ENCODE measurements at regions not wholly inside any gene's neighbourhood (a gene's known extent, or its start where the extent isn't known, plus 50 kb on each side); places are given as distances from the start of the nearest gene placed in this dataset.

DNA sequence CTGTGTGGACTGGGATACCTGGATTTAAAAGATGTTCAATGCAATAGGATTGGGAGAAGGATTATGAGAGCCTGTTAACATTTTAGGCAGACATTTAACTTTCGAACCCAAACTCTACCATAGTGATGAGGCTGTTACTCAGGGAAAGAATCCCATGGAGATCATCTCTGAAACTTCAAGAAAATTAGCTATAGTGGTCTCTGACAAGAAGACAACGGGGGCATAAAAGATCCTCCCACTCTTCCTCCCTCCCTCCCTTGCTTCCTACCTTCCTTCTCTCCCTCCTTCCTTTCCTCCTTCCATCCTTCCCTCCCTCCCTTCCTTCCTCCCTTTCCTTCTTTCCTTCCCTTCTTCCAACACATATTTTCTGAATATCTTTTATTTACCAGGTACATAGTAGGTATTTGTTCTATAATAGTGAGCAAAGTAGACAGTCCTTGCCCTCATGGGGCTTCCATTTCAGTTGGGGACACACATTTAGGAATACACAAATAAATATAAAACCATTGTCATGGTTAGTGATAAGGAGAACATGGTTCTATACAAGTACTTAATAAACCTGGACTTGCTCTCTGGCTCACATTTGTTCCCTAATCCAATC, 143.2 kb downstream of the ATP6V1G3 start:
- H3K4me3 ChIP-seq (ENCODE audit: control insufficient read depth in 2 of 3, extremely low read depth in 1 of 3, insufficient read depth in 2 of 3, low read depth in 1 of 3, low read length in 3 of 3), result no peak overlapping the region
- no peak overlapping the region for H2AFZ ChIP-seq (ENCODE audit: control insufficient read depth, low read length)
- TF ChIP-seq, protein P1, sequence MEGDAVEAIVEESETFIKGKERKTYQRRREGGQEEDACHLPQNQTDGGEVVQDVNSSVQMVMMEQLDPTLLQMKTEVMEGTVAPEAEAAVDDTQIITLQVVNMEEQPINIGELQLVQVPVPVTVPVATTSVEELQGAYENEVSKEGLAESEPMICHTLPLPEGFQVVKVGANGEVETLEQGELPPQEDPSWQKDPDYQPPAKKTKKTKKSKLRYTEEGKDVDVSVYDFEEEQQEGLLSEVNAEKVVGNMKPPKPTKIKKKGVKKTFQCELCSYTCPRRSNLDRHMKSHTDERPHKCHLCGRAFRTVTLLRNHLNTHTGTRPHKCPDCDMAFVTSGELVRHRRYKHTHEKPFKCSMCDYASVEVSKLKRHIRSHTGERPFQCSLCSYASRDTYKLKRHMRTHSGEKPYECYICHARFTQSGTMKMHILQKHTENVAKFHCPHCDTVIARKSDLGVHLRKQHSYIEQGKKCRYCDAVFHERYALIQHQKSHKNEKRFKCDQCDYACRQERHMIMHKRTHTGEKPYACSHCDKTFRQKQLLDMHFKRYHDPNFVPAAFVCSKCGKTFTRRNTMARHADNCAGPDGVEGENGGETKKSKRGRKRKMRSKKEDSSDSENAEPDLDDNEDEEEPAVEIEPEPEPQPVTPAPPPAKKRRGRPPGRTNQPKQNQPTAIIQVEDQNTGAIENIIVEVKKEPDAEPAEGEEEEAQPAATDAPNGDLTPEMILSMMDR (optimal IDR thresholded peaks at IDR 0.05 in 1 of 3, IDR thresholded peaks at IDR 0.05 in 1 of 3, conservative IDR thresholded peaks at IDR 0.05 in 1 of 3; ENCODE audit: extremely low read depth in 1 of 3, insufficient read depth in 2 of 3, low read length in 3 of 3), result no peak
- TF ChIP-seq EZH2 (IDR thresholded peaks at IDR 0.05; ENCODE audit: low read length), result no peak
- H3K27me3 ChIP-seq (ENCODE audit: control insufficient read depth, extremely low read depth, insufficient read depth, low read length), result no peaks in the 10 kb centered on the region
- H4K20me1 ChIP-seq (ENCODE audit: control insufficient read depth, extremely low read depth, insufficient read depth, low read length), result no peaks in the 10 kb centered on the region
- FAIRE-seq (no peak), DNase-seq (ENCODE audit: low read depth, low spot score) (no peak)
- dilution Hi-C loops (cut with MboI; ENCODE audit: extremely low pct_ligation_motif_present, low sequenced_read_pairs), result no loop called here
- no peak overlapping the region for H3K27ac ChIP-seq (ENCODE audit: control insufficient read depth, insufficient read depth, low read length)
- H3K4me1 ChIP-seq (ENCODE audit: control insufficient read depth, extremely low read depth, insufficient read depth, low read length), result no peaks in the 10 kb centered on the region
- no peaks in the 10 kb centered on the region for H3K79me2 ChIP-seq (ENCODE audit: control insufficient read depth, insufficient read depth, low read length)
- H3K9ac ChIP-seq (ENCODE audit: control insufficient read depth, extremely low read depth, insufficient read depth, low read length), result no peak overlapping the region
- H3K4me2 ChIP-seq (ENCODE audit: control insufficient read depth, extremely low read depth, insufficient read depth, low read depth, low read length), result no peak overlapping the region
- no peaks in the 10 kb centered on the region for H3K36me3 ChIP-seq (ENCODE audit: control insufficient read depth in 2 of 2, extremely low read depth in 1 of 2, insufficient read depth in 2 of 2, low read length in 2 of 2)
- no peaks in the 10 kb centered on the region for H3K9me3 ChIP-seq (ENCODE audit: control insufficient read depth, low read depth, low read length)
- H3K9me1 ChIP-seq (ENCODE audit: control insufficient read depth, extremely low read depth, insufficient read depth, low read length), result no peaks in the 10 kb centered on the region

DNA sequence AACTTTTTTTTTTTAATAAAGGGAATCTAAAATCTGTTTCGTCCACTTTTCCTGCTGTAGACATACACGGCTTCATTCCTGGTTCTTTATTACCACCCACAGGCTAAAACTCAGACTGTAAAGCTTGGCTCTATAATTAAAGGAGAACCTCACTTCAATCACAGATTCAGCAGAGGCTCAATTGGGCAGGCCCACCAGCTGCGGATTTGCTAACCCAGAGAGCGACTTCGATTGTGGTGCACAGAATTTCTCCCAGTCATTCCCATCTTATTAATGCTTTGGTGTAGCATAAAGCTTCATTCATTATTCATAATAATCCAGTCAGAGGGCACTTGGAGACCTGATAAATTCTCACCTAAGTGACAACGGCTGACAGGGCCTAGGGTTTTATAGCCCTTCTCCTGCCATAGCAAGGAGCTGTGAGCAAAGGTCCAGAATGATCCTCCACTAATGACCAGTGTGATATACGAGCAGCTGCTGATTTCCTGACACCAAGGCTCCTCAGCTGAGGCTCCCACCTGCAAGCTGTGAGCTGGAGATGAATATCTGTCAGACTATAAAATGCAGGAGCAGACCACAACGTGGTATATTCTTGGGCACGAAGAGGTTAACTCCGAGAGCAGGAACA, 149.0 kb downstream of the ATP6V1G3 start:
- Histone ChIP-seq H3K36me3 (ENCODE audit: control insufficient read depth in 2 of 2, extremely low read depth in 1 of 2, insufficient read depth in 2 of 2, low read length in 2 of 2) (no peaks in the 10 kb centered on the region), H3K27ac (ENCODE audit: control insufficient read depth, insufficient read depth, low read length) (no peak overlapping the region), H3K27me3 (ENCODE audit: control insufficient read depth, extremely low read depth, insufficient read depth, low read length) (no peaks in the 10 kb centered on the region), H3K9ac (ENCODE audit: control insufficient read depth, extremely low read depth, insufficient read depth, low read length) (no peak overlapping the region), H3K4me2 (ENCODE audit: control insufficient read depth, extremely low read depth, insufficient read depth, low read depth, low read length) (no peak overlapping the region), H3K4me3 (ENCODE audit: control insufficient read depth in 2 of 3, extremely low read depth in 1 of 3, insufficient read depth in 2 of 3, low read depth in 1 of 3, low read length in 3 of 3) (no peak overlapping the region), H3K4me1 (ENCODE audit: control insufficient read depth, extremely low read depth, insufficient read depth, low read length) (no peaks in the 10 kb centered on the region), H3K79me2 (ENCODE audit: control insufficient read depth, insufficient read depth, low read length) (no peaks in the 10 kb centered on the region), H3K9me3 (ENCODE audit: control insufficient read depth, low read depth, low read length) (no peaks in the 10 kb centered on the region), H3K9me1 (ENCODE audit: control insufficient read depth, extremely low read depth, insufficient read depth, low read length) (no peaks in the 10 kb centered on the region), H2AFZ (ENCODE audit: control insufficient read depth, low read length) (no peak overlapping the region), H4K20me1 (ENCODE audit: control insufficient read depth, extremely low read depth, insufficient read depth, low read length) (no peaks in the 10 kb centered on the region)
- dilution Hi-C loops (cut with MboI; ENCODE audit: extremely low pct_ligation_motif_present, low sequenced_read_pairs), result no loop called here
- no peak for DNase-seq (ENCODE audit: low read depth, low spot score)
- TF ChIP-seq EZH2 (IDR thresholded peaks at IDR 0.05; ENCODE audit: low read length), result no peak
- TF ChIP-seq, protein P1 (optimal IDR thresholded peaks at IDR 0.05 in 1 of 3, IDR thresholded peaks at IDR 0.05 in 1 of 3, conservative IDR thresholded peaks at IDR 0.05 in 1 of 3; ENCODE audit: extremely low read depth in 1 of 3, insufficient read depth in 2 of 3, low read length in 3 of 3), result no peak
- no peak for FAIRE-seq
